ENCODE measurements at regions not wholly inside any gene's neighbourhood (a gene's known extent, or its start where the extent isn't known, plus 50 kb on each side); places are given as distances from the start of the nearest gene placed in this dataset.

DNA sequence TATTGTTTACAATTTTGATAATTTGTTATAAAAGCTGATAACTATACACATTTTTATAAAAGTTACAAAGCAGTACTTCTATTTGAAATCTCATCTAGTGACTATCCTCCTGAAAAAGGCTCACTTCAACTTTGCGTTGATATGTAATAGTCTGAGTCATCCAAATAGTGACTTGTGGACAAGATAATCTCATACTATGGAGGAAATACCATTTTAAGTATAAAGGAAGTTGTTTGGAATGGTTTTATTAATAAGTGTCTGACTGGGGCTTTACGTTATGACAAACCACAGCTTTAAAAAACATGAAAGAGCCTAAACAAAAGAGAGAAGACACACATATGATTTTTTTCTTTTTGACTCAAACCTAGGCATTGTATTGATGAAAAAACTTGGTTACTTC is 272.3 kb upstream of the COL3A1 start:
- TF ChIP-seq POLR2A (IDR thresholded peaks at IDR 0.05) (no peak), POLR2AphosphoS5 (IDR thresholded peaks at IDR 0.05) (no peak), EP300 (IDR thresholded peaks at IDR 0.05) (no peak)
- TF ChIP-seq, protein P1, sequence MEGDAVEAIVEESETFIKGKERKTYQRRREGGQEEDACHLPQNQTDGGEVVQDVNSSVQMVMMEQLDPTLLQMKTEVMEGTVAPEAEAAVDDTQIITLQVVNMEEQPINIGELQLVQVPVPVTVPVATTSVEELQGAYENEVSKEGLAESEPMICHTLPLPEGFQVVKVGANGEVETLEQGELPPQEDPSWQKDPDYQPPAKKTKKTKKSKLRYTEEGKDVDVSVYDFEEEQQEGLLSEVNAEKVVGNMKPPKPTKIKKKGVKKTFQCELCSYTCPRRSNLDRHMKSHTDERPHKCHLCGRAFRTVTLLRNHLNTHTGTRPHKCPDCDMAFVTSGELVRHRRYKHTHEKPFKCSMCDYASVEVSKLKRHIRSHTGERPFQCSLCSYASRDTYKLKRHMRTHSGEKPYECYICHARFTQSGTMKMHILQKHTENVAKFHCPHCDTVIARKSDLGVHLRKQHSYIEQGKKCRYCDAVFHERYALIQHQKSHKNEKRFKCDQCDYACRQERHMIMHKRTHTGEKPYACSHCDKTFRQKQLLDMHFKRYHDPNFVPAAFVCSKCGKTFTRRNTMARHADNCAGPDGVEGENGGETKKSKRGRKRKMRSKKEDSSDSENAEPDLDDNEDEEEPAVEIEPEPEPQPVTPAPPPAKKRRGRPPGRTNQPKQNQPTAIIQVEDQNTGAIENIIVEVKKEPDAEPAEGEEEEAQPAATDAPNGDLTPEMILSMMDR (IDR thresholded peaks at IDR 0.05), result no peak

All from upper lobe of left lung (tissue), 4 donors.